HEK293 (cell line): ENCODE measurements at regions not wholly inside any gene's neighbourhood (a gene's known extent, or its start where the extent isn't known, plus 50 kb on each side); places are given as distances from the start of the nearest gene placed in this dataset.

Experiments
- CTCF ChIA-PET: fragments of 350-600 bp; formaldehyde crosslinking; extraction: SDS; loops from one replicate; lab custom pipeline; 2021; ENCODE audit warnings: antibody characterized with exemption; lab: Yijun Ruan, JAX
- POLR2A ChIA-PET: fragments of 300-600 bp; formaldehyde crosslinking; extraction: SDS; loops from one replicate; lab custom pipeline; 2020; ENCODE audit warnings: antibody characterized with exemption, inconsistent platforms; lab: Yijun Ruan, JAX
- H3K27ac ChIP-seq: fragments of 200-500 bp; sonication (Bioruptor generic); 2 replicates; pipeline ENCODE4 v1.5.1; 2014; ENCODE audit warnings: low read depth, low read length, control low read depth, inconsistent platforms; ENCODE audit errors: extremely low read depth
- H3K36me3 ChIP-seq, 2 experiments: fragments of 200-500 bp in 1 of 2; sonication (Bioruptor generic) in 1 of 2; 1 replicate in 1 of 2; 2 replicates in 1 of 2; pipeline ENCODE4 v1.5.1; 2014 to 2017; ENCODE audit warnings: inconsistent platforms in 2 of 2, low read length in 2 of 2; ENCODE audit not compliant: control insufficient read depth in 2 of 2, insufficient read depth in 1 of 2
- H3K4me1 ChIP-seq: fragments of 200-500 bp; sonication (Bioruptor generic); 2 replicates; pipeline ENCODE4 v1.5.1; 2014; ENCODE audit warnings: mild to moderate bottlenecking, low read length, inconsistent platforms; ENCODE audit not compliant: control insufficient read depth, insufficient read depth
- H3K4me3 ChIP-seq: 2 replicates; pipeline ENCODE4 v1.5.1; 2011; ENCODE audit warnings: low read depth, mild to moderate bottlenecking, control low read depth, low read length, moderate library complexity
- H3K9me3 ChIP-seq: fragments of 200-500 bp; sonication (Bioruptor generic); 2 replicates; pipeline ENCODE4 v1.5.1; 2014; ENCODE audit warnings: low read depth, low read length, inconsistent platforms; ENCODE audit not compliant: control insufficient read depth, insufficient read depth
- AEBP2 ChIP-seq: fragments of 450-650 bp; formaldehyde crosslinking; IDR thresholded peaks from 2 replicates; pipeline ENCODE4 v1.5.1; 2016; ENCODE audit warnings: missing biosample characterization, missing genetic modification characterization, borderline replicate concordance
- CTCF ChIP-seq: fragments of 450-650 bp; formaldehyde crosslinking; IDR thresholded peaks from 2 replicates; pipeline ENCODE4 v1.5.1; 2016; ENCODE audit warnings: missing biosample characterization, missing genetic modification characterization
- KLF9 ChIP-seq: fragments of 450-650 bp; formaldehyde crosslinking; IDR thresholded peaks from 2 replicates; pipeline ENCODE4 v1.5.1; 2016; ENCODE audit warnings: missing biosample characterization, missing genetic modification characterization, low read depth
- TCF7L2 ChIP-seq: IDR thresholded peaks from 2 replicates; pipeline ENCODE4 v1.6.1; 2011; ENCODE audit warnings: low read depth, mild to moderate bottlenecking, inconsistent platforms, low read length, moderate library complexity, borderline replicate concordance
- WT1 ChIP-seq: fragments of 450-650 bp; formaldehyde crosslinking; IDR thresholded peaks from 2 replicates; pipeline ENCODE4 v1.5.1; 2016; ENCODE audit warnings: missing biosample characterization, missing genetic modification characterization
- ZIC2 ChIP-seq: fragments of 450-650 bp; formaldehyde crosslinking; IDR thresholded peaks from 2 replicates; pipeline ENCODE4 v1.5.1; 2016; ENCODE audit warnings: missing biosample characterization, missing genetic modification characterization
- ZNF112 ChIP-seq: fragments of 450-650 bp; formaldehyde crosslinking; IDR thresholded peaks from 2 replicates; pipeline ENCODE4 v1.5.0; 2017; ENCODE audit warnings: missing biosample characterization, missing genetic modification characterization
- ZNF138 ChIP-seq: fragments of 450-650 bp; formaldehyde crosslinking; IDR thresholded peaks from 2 replicates; pipeline ENCODE4 v1.5.1; 2016; ENCODE audit warnings: missing biosample characterization, missing genetic modification characterization, borderline replicate concordance
- ZNF16 ChIP-seq: fragments of 450-650 bp; formaldehyde crosslinking; IDR thresholded peaks from 2 replicates; pipeline ENCODE4 v1.5.1; 2016; ENCODE audit warnings: low read depth, missing biosample characterization, missing genetic modification characterization
- ZNF174 ChIP-seq: fragments of 450-650 bp; formaldehyde crosslinking; IDR thresholded peaks from 2 replicates; pipeline ENCODE4 v1.5.0; 2017; ENCODE audit warnings: missing biosample characterization, mild to moderate bottlenecking, missing genetic modification characterization
- ZNF223 ChIP-seq: fragments of 450-650 bp; formaldehyde crosslinking; IDR thresholded peaks from 2 replicates; pipeline ENCODE4 v1.5.1; 2016; ENCODE audit warnings: missing biosample characterization, missing genetic modification characterization
- ZNF426 ChIP-seq: fragments of 450-650 bp; formaldehyde crosslinking; IDR thresholded peaks from 2 replicates; pipeline ENCODE4 v1.5.1; 2017; ENCODE audit warnings: missing biosample characterization, missing genetic modification characterization, mild to moderate bottlenecking, inconsistent platforms, moderate library complexity
- ZNF544 ChIP-seq: fragments of 450-650 bp; formaldehyde crosslinking; IDR thresholded peaks from 2 replicates; pipeline ENCODE4 v1.5.0; 2017; ENCODE audit warnings: missing biosample characterization, missing genetic modification characterization
- ZNF596 ChIP-seq: fragments of 450-650 bp; IDR thresholded peaks from 2 replicates; pipeline ENCODE4 v1.5.0; 2018; ENCODE audit warnings: missing biosample characterization, mild to moderate bottlenecking, missing genetic modification characterization, moderate library complexity
- ZNF600 ChIP-seq: fragments of 450-650 bp; formaldehyde crosslinking; IDR thresholded peaks from 2 replicates; pipeline ENCODE4 v1.5.1; 2016; ENCODE audit warnings: missing biosample characterization, missing genetic modification characterization
- ZNF629 ChIP-seq: fragments of 450-650 bp; formaldehyde crosslinking; IDR thresholded peaks from 2 replicates; pipeline ENCODE4 v1.5.1; 2017; ENCODE audit warnings: missing biosample characterization, missing genetic modification characterization
- ZNF692 ChIP-seq: fragments of 450-650 bp; formaldehyde crosslinking; IDR thresholded peaks from 2 replicates; pipeline ENCODE4 v1.5.1; 2016; ENCODE audit warnings: missing biosample characterization, missing genetic modification characterization
- ZNF707 ChIP-seq: fragments of 450-650 bp; formaldehyde crosslinking; IDR thresholded peaks from 2 replicates; pipeline ENCODE4 v1.5.1; 2016; ENCODE audit warnings: missing biosample characterization, missing genetic modification characterization
- ZNF768 ChIP-seq: fragments of 450-650 bp; formaldehyde crosslinking; IDR thresholded peaks from 2 replicates; pipeline ENCODE4 v1.5.1; 2018; ENCODE audit warnings: missing biosample characterization, mild to moderate bottlenecking, missing genetic modification characterization
- ZNF777 ChIP-seq: fragments of 450-650 bp; formaldehyde crosslinking; IDR thresholded peaks from 2 replicates; pipeline ENCODE4 v1.5.1; 2017; ENCODE audit warnings: missing biosample characterization, missing genetic modification characterization, borderline replicate concordance
- TF ChIP-seq, protein P1 (sequence below): fragments of 450-650 bp; formaldehyde crosslinking; IDR thresholded peaks from 2 replicates; pipeline ENCODE4 v1.5.1; 2016; ENCODE audit warnings: missing biosample characterization, missing genetic modification characterization
- TF ChIP-seq, protein P2 (sequence below): fragments of 450-650 bp; formaldehyde crosslinking; IDR thresholded peaks from 2 replicates; pipeline ENCODE4 v1.5.1; 2016; ENCODE audit warnings: missing biosample characterization, missing genetic modification characterization
- TF ChIP-seq, protein P3 (sequence below): fragments of 450-650 bp; formaldehyde crosslinking; IDR thresholded peaks from 2 replicates; pipeline ENCODE4 v1.5.0; 2017; ENCODE audit warnings: missing biosample characterization, missing genetic modification characterization, borderline replicate concordance

GRCh38 chr12:34601689-34602088 is 579.4 kb downstream of the ALG10 start:
- Histone ChIP-seq H3K36me3 (no peaks in the 10 kb centered on the region), H3K4me1 (no peaks in the 10 kb centered on the region), H3K27ac (no peak overlapping the region), H3K4me3 (no peak overlapping the region), H3K9me3 (no peaks in the 10 kb centered on the region)
- TF ChIP-seq, protein P1, sequence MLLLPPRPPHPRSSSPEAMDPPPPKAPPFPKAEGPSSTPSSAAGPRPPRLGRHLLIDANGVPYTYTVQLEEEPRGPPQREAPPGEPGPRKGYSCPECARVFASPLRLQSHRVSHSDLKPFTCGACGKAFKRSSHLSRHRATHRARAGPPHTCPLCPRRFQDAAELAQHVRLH, result no peak
- TF ChIP-seq ZNF426 (tag by site-specific recombination) (no peak), ZNF692 (tag by site-specific recombination) (no peak), ZNF112 (tag by site-specific recombination) (no peak), ZIC2 (tag by site-specific recombination) (no peak), ZNF138 (tag by site-specific recombination) (no peak), ZNF629 (tag by site-specific recombination) (no peak), AEBP2 (tag by site-specific recombination) (no peak), CTCF (tag by site-specific recombination) (no peak), ZNF596 (tag by site-specific recombination) (no peak), ZNF707 (tag by site-specific recombination) (no peak), ZNF600 (tag by site-specific recombination) (no peak), TCF7L2 (no peak)
- POLR2A ChIA-PET, result no interaction called here
- CTCF ChIA-PET, result no interaction called here

- H3K4me1 ChIP-seq, result no peaks in the 10 kb centered on the region
- no peaks in the 10 kb centered on the region for H3K9me3 ChIP-seq
- TF ChIP-seq KLF9 (tag by site-specific recombination) (no peak), CTCF (tag by site-specific recombination) (no peak), WT1 (no peak), ZNF223 (tag by site-specific recombination) (no peak), ZNF768 (tag by site-specific recombination) (no peak), ZNF777 (tag by site-specific recombination) (no peak), ZNF544 (tag by site-specific recombination) (no peak), ZNF174 (tag by site-specific recombination) (no peak), TCF7L2 (no peak), ZNF16 (no peak), ZNF426 (tag by site-specific recombination) (no peak)
- TF ChIP-seq, protein P2, sequence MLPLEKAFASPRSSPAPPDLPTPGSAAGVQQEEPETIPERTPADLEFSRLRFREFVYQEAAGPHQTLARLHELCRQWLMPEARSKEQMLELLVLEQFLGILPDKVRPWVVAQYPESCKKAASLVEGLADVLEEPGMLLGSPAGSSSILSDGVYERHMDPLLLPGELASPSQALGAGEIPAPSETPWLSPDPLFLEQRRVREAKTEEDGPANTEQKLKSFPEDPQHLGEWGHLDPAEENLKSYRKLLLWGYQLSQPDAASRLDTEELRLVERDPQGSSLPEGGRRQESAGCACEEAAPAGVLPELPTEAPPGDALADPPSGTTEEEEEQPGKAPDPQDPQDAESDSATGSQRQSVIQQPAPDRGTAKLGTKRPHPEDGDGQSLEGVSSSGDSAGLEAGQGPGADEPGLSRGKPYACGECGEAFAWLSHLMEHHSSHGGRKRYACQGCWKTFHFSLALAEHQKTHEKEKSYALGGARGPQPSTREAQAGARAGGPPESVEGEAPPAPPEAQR, result no peak
- TF ChIP-seq, protein P3, sequence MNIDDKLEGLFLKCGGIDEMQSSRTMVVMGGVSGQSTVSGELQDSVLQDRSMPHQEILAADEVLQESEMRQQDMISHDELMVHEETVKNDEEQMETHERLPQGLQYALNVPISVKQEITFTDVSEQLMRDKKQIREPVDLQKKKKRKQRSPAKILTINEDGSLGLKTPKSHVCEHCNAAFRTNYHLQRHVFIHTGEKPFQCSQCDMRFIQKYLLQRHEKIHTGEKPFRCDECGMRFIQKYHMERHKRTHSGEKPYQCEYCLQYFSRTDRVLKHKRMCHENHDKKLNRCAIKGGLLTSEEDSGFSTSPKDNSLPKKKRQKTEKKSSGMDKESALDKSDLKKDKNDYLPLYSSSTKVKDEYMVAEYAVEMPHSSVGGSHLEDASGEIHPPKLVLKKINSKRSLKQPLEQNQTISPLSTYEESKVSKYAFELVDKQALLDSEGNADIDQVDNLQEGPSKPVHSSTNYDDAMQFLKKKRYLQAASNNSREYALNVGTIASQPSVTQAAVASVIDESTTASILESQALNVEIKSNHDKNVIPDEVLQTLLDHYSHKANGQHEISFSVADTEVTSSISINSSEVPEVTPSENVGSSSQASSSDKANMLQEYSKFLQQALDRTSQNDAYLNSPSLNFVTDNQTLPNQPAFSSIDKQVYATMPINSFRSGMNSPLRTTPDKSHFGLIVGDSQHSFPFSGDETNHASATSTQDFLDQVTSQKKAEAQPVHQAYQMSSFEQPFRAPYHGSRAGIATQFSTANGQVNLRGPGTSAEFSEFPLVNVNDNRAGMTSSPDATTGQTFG (tag by site-specific recombination), result no peak
Observed at GRCh38 chr12:34602213-34602940, 580.1 kb downstream of the ALG10 start.

More at GRCh38 chr12:34602213-34602940, 580.1 kb downstream of the ALG10 start:
- H3K4me3 ChIP-seq, result no peak overlapping the region
- POLR2A ChIA-PET, result no interaction called here
- CTCF ChIA-PET, result no interaction called here
- H3K36me3 ChIP-seq, result no peaks in the 10 kb centered on the region
- H3K27ac ChIP-seq, result no peak overlapping the region
